Eye (tissue), 1 donor: ENCODE measurements at regions not wholly inside any gene's neighbourhood (a gene's known extent, or its start where the extent isn't known, plus 50 kb on each side); places are given as distances from the start of the nearest gene placed in this dataset.

ENCODE experiments used
- DNase-seq: peaks from one replicate; pipeline ENCODE4 v3.0.0-alpha.2; 2015

- no peak for DNase-seq
Observed at GRCh38 chrX:42616981-42617380, 161.0 kb downstream of the PPP1R2C start.

GRCh38 chrX:42615161-42615563 is 162.8 kb downstream of the PPP1R2C start:
- DNase-seq: no peak

- DNase-seq: no peak
Observed at GRCh38 chrX:42606591-42606990, 171.4 kb downstream of the PPP1R2C start.

GRCh38 chrX:42604302-42604701 is 173.7 kb downstream of the PPP1R2C start:
- no peak for DNase-seq

- DNase-seq: no peak
Observed at GRCh38 chrX:42603016-42603415, 174.9 kb downstream of the PPP1R2C start.

GRCh38 chrX:42602566-42602965 is 175.4 kb downstream of the PPP1R2C start:
- DNase-seq: no peak

GRCh38 chrX:42602136-42602535 is 175.8 kb downstream of the PPP1R2C start:
- no peak for DNase-seq

GRCh38 chrX:42597481-42597880 is 180.5 kb downstream of the PPP1R2C start:
- DNase-seq: no peak

GRCh38 chrX:42585842-42586621 is 191.9 kb downstream of the PPP1R2C start:
- no peak for DNase-seq

GRCh38 chrX:42577936-42578470 is 200.0 kb downstream of the PPP1R2C start:
- DNase-seq: no peak

- no peak for DNase-seq
Observed at GRCh38 chrX:42567268-42567667, 210.7 kb downstream of the PPP1R2C start.

GRCh38 chrX:42565739-42566138 is 212.2 kb downstream of the PPP1R2C start:
- no peak for DNase-seq

- no peak for DNase-seq
Observed at GRCh38 chrX:42546800-42547199, 231.2 kb downstream of the PPP1R2C start.

GRCh38 chrX:42544883-42545282 is 233.1 kb downstream of the PPP1R2C start:
- DNase-seq: no peak

- no peak for DNase-seq
Observed at GRCh38 chrX:42541554-42541953, 236.4 kb downstream of the PPP1R2C start.

GRCh38 chrX:42540146-42540545 is 237.8 kb downstream of the PPP1R2C start:
- no peak for DNase-seq

GRCh38 chrX:42538405-42538804 is 239.6 kb downstream of the PPP1R2C start:
- no peak for DNase-seq

GRCh38 chrX:42536286-42536685 is 241.7 kb downstream of the PPP1R2C start:
- no peak for DNase-seq

GRCh38 chrX:42535233-42535632 is 242.7 kb downstream of the PPP1R2C start:
- DNase-seq: no peak

GRCh38 chrX:42533761-42534160 is 244.2 kb downstream of the PPP1R2C start:
- DNase-seq: no peak

GRCh38 chrX:42531441-42531840 is 246.5 kb downstream of the PPP1R2C start:
- DNase-seq: no peak

- DNase-seq: no peak
Observed at GRCh38 chrX:42530027-42530426, 247.9 kb downstream of the PPP1R2C start.

GRCh38 chrX:42524379-42524778 is 253.6 kb downstream of the PPP1R2C start:
- no peak for DNase-seq

GRCh38 chrX:42519666-42520231 is 258.2 kb downstream of the PPP1R2C start:
- DNase-seq: no peak

GRCh38 chrX:42515939-42516338 is 262.0 kb downstream of the PPP1R2C start:
- DNase-seq: no peak
